GM13977 (cell line): ENCODE measurements at regions not wholly inside any gene's neighbourhood (a gene's known extent, or its start where the extent isn't known, plus 50 kb on each side); places are given as distances from the start of the nearest gene placed in this dataset.

Source experiments
- DNase-seq: peaks from one replicate; pipeline ENCODE4 v3.0.0; 2012; ENCODE audit warnings: low spot score
- CTCF ChIP-seq: IDR thresholded peaks from 2 replicates; pipeline ENCODE4 v1.5.1; 2012; ENCODE audit warnings: mild to moderate bottlenecking, control low read depth; ENCODE audit not compliant: insufficient read depth; ENCODE audit errors: extremely low read depth, missing control alignments
- in situ Hi-C: fragments of 300-500 bp; cut with MboI; formaldehyde crosslinking; loops from one replicate; pipeline ENCODE4 v1.12.0; 2022; ENCODE audit warnings: low sequenced_read_pairs, low pct_unique_long_range_greater_than_20kb, mixed read lengths, inconsistent platforms; ENCODE audit not compliant: unreplicated experiment

- no peak for TF ChIP-seq CTCF
- in situ Hi-C loops: no loop called here
- no peak for DNase-seq
Measured at GRCh38 chr5:155402927-155403640, 389.5 kb downstream of the KIF4B start.

GRCh38 chr5:155406815-155407214 is 393.3 kb downstream of the KIF4B start:
- no peak for TF ChIP-seq CTCF
- no peak for DNase-seq
- in situ Hi-C loops: no loop called here

- no peak for TF ChIP-seq CTCF
- in situ Hi-C loops: no loop called here
- no peak for DNase-seq
Measured at GRCh38 chr5:155408465-155408864, 394.9 kb downstream of the KIF4B start.

- in situ Hi-C loops: no loop called here
- no peak for DNase-seq
Measured at GRCh38 chr5:155416765-155417164, 403.2 kb downstream of the KIF4B start.

GRCh38 chr5:155418960-155419579 is 405.5 kb downstream of the KIF4B start:
- TF ChIP-seq CTCF: no peak
- no peak for DNase-seq
- in situ Hi-C loops: no loop called here

More at GRCh38 chr5:155416765-155417164, 403.2 kb downstream of the KIF4B start:
- TF ChIP-seq CTCF: no peak

- in situ Hi-C loops: no loop called here
- no peak for DNase-seq
- no peak for TF ChIP-seq CTCF
Measured at GRCh38 chr5:155430192-155430591, 416.6 kb downstream of the KIF4B start.

- DNase-seq: no peak
- in situ Hi-C loops: no loop called here
Measured at GRCh38 chr5:155434267-155434666, 420.7 kb downstream of the KIF4B start.

More at GRCh38 chr5:155434267-155434666, 420.7 kb downstream of the KIF4B start:
- TF ChIP-seq CTCF: no peak
